Heart left ventricle (tissue), 16 donors: ENCODE measurements at regions not wholly inside any gene's neighbourhood (a gene's known extent, or its start where the extent isn't known, plus 50 kb on each side); places are given as distances from the start of the nearest gene placed in this dataset.

Experiments used
- ATAC-seq, 4 donors: fragments of 200-7000 bp; cut with Tn5 transposase; one replicate each; pipeline ENCODE4 v1.9.1; 2020 to 2022; ENCODE audit warnings: moderate library complexity in 4 of 4, mild to moderate bottlenecking in 3 of 4, moderate number of reproducible peaks in 1 of 4
- DNase-seq, 5 donors: peaks; one replicate each; pipeline ENCODE4 v3.0.0-alpha.2; 2020
- H3K27ac ChIP-seq, 12 donors: fragments of 200-600 bp; sonication (generic) in 4 of 12; one replicate each; pipeline versions ENCODE4 v1.5.0 to v1.8.0; 2016 to 2022; ENCODE audit warnings: mild to moderate bottlenecking in 2 of 12
- H3K27me3 ChIP-seq, 9 donors: fragments of 200-600 bp; sonication (generic) in 2 of 9; one replicate each; pipeline versions ENCODE4 v1.5.1 to v1.8.0; 2016 to 2022; ENCODE audit warnings: mild to moderate bottlenecking in 3 of 9
- H3K36me3 ChIP-seq, 9 donors: fragments of 200-600 bp; sonication (generic) in 2 of 9; one replicate each; pipeline versions ENCODE4 v1.5.0 to v1.8.0; 2018 to 2022; ENCODE audit warnings: mild to moderate bottlenecking in 2 of 9
- H3K4me1 ChIP-seq, 12 donors: fragments of 200-600 bp; sonication (generic) in 4 of 12; one replicate each; pipeline versions ENCODE4 v1.5.0 to v1.8.0; 2016 to 2022; ENCODE audit warnings: mild to moderate bottlenecking in 3 of 12
- H3K4me3 ChIP-seq, 12 donors: fragments of 200-600 bp; sonication (generic) in 4 of 12; one replicate each; pipeline versions ENCODE4 v1.5.0 to v1.8.0; 2017 to 2022; ENCODE audit warnings: mild to moderate bottlenecking in 9 of 12, moderate library complexity in 4 of 12
- H3K9me3 ChIP-seq, 12 donors: fragments of 200-600 bp; sonication (generic) in 4 of 12; one replicate each; pipeline versions ENCODE4 v1.5.0 to v1.8.0; 2016 to 2022; ENCODE audit warnings: mild to moderate bottlenecking in 1 of 12
- POLR2A ChIP-seq, 2 donors: fragments of 450-650 bp; IDR thresholded peaks; one replicate each; pipeline ENCODE4 v1.6.1; 2017; ENCODE audit warnings: antibody characterized with exemption in 2 of 2, mild to moderate bottlenecking in 2 of 2, moderate library complexity in 2 of 2
- WGBS, 4 donors: extraction: QIAGEN DNeasy Blood & Tissue Kit in 2 of 4; methylation state at CpG; one replicate each; pipeline versions ENCODE4 v1.1.5 to v1.1.7; 2013 to 2018; 5-methylcytosine and 5-hydroxymethylcytosine counted together
- intact Hi-C, 10 donors: fragments of 100-400 bp; cut with DNase I; formaldehyde crosslinking; loops; one replicate each; pipeline versions ENCODE4 v1.11.1 to v1.14.2; 2022
- TF ChIP-seq, protein P1 (sequence below), 12 donors: fragments of 200-600 bp; sonication (generic) in 4 of 12; IDR thresholded peaks; one replicate each; pipeline versions ENCODE4 v1.5.0 to v1.8.0; 2018 to 2022; ENCODE audit warnings: antibody characterized with exemption in 12 of 12, mild to moderate bottlenecking in 5 of 12
- donor health status: ischemic (EF 13 %, LVEDD 7.1; RV severe dilation, severe dysfunction).
- donor health status: healthy with polysubstance abuse.
- donor health status: DM: no; HTN: yes; CAD: no.
- donor health status: DM: no; HTN: no; CAD: no.
- donor health status: ischemic (EF 25% LVEDD 6.9; RV normal size, moderate dysfunction).
- donor health status: ischemic (EF 25% LVEDD 5.7; RV mildly dilated, moderate dysfunction).
- donor health status: healthy.
- donor health status: DM: yes; HTN: yes; CAD: no.
- donor health status: ischemic (EF 35%, LVEDD 5.7; RV mildly dilated, moderate dysfunction).
- donor health status: nonischemic (EF 11% LVEDD 7.7; RV severe dilation, severe dysfunction).
- donor health status: DM: yes; HTN: yes; CAD: no.
- donor health status: PGD.
- donor health status: ischemic (EF 29% LVEDD 5.4; RV normal size, mild dysfunction).
- donor health status: nonischemic (EF 23%, LVEDD 6.1; RV moderate dilation, normal function).

DNA sequence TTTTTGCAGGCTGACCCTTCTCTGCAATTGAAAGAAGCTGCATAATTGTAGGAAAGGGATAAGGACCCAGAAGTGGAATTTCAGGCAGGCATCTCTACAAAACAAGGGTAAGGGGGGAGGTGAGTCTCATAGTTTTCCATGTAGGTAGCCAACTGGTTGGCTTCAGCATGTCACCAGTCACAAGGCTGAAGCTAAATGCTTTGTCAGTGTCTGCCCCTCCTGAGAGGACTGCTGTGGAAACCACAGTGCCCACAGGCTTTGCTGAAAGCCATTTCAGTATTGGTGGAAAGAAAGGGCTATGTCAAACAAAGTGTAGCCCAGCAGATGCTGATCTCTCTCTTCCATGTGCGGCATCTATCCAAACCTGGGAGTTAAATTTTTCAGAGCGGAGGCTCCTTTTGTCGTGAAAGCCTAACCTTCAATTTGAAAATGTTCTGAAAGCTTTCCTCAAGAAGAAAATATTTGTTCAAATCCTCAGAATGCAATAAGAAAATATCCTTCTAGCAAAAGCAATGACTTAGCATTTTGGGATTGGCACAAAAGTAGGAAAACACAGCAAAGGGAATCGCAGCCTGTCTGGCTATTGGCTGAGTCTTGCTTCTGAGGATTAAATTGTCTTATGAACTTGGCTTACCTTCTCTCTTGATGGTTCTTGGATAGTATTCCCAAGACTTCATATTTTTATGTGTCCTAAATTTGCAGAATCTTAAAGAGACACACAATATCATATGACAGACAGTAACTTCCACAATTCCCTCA lies 591.7 kb downstream of the PLPP3 start:
- no peak overlapping the region for H3K27ac ChIP-seq
- intact Hi-C loops, result no loop called here

DNA sequence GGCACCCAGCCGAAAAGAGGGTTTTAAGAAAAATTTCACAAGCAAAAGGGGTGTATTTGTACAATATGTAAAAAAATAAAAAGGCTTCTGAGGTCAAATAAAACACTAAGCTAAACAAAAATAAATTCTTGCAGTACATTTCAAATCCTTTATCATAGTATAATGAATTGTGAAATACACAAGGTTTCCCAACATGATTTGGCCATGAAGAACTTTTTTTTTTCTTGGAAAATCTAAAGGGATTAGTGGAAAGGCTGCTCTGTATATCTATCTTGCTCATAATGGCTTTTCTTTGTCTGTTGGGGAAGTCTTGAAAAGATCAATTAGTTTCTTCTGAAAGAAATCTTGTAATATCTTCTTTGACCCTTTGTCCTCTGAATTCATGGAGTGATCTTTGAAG lies 593.4 kb downstream of the PLPP3 start:
- H3K9me3 ChIP-seq, result no peaks in the 10 kb centered on the region
- intact Hi-C loops, result no loop called here
- H3K4me3 ChIP-seq, result no peak overlapping the region
- DNase-seq (no peak), ATAC-seq (no peak)
- TF ChIP-seq, protein P1, sequence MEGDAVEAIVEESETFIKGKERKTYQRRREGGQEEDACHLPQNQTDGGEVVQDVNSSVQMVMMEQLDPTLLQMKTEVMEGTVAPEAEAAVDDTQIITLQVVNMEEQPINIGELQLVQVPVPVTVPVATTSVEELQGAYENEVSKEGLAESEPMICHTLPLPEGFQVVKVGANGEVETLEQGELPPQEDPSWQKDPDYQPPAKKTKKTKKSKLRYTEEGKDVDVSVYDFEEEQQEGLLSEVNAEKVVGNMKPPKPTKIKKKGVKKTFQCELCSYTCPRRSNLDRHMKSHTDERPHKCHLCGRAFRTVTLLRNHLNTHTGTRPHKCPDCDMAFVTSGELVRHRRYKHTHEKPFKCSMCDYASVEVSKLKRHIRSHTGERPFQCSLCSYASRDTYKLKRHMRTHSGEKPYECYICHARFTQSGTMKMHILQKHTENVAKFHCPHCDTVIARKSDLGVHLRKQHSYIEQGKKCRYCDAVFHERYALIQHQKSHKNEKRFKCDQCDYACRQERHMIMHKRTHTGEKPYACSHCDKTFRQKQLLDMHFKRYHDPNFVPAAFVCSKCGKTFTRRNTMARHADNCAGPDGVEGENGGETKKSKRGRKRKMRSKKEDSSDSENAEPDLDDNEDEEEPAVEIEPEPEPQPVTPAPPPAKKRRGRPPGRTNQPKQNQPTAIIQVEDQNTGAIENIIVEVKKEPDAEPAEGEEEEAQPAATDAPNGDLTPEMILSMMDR (IDR thresholded peaks at IDR 0.05), result no peak
- TF ChIP-seq POLR2A (IDR thresholded peaks at IDR 0.05), result no peak
- WGBS, 4 donors, result 91 to 96% (median 93%) methylated on average over 1 of the region's 1 CpG
- H3K36me3 ChIP-seq, result no peaks in the 10 kb centered on the region
- no peak overlapping the region for H3K27ac ChIP-seq
- H3K27me3 ChIP-seq, result no peaks in the 10 kb centered on the region
- H3K4me1 ChIP-seq, result peaks cover 0 to 10% (median 0%) of the 10 kb centered on the region in 12 donors

More for the DNA sequence above, 591.7 kb downstream of the PLPP3 start:
- ATAC-seq (no peak), DNase-seq (no peak)
- Histone ChIP-seq H3K36me3 (no peaks in the 10 kb centered on the region), H3K27me3 (no peaks in the 10 kb centered on the region), H3K4me3 (no peak overlapping the region), H3K9me3 (no peaks in the 10 kb centered on the region), H3K4me1 (peaks cover 0 to 10% (median 0%) of the 10 kb centered on the region in 12 donors)
- 69 to 84% (median 81%) methylated on average over 4 of the region's 4 CpGs for WGBS, 4 donors
- TF ChIP-seq, protein P1 (IDR thresholded peaks at IDR 0.05), result no peak
- TF ChIP-seq POLR2A (IDR thresholded peaks at IDR 0.05), result no peak

DNA sequence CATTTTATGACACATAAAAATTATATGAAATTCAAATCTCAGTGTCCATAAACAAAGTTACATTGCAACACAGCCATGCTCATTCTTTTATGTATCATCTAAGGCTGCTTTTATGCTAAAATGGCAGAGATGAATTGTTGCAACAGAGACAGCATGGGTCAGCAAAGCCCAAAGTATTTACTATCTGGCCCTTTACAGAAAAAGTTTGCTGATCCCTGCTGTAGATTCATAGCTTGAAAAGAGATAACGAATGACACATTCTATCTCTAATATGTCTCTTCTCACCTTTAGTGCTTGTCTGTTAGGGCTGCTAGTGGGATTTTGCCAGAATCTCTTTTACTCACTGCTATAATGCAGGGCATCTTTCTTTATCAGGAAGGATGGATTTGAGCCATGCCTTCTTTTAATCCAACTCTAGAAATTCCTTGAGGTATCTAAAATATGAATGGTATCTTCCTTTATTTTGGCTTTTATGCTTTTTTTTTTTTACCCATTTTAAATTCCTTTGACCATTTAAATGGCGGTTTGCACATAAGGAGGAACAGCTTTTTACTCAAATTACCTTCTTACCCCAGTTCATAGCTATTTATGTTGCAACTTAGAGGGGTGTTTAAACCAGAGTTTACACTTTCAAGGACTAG lies 598.2 kb downstream of the PLPP3 start:
- H3K27me3 ChIP-seq, result no peaks in the 10 kb centered on the region
- ATAC-seq, result no peak
- H3K4me3 ChIP-seq, result no peak overlapping the region
- no peak overlapping the region for H3K27ac ChIP-seq
- no peaks in the 10 kb centered on the region for H3K36me3 ChIP-seq
- DNase-seq, result no peak
- WGBS, 4 donors, result 78 to 95% (median 89%) methylated on average over 2 of the region's 2 CpGs
- H3K4me1 ChIP-seq, result no peaks in the 10 kb centered on the region
- H3K9me3 ChIP-seq, result peaks cover 0 to 19% (median 8%) of the 10 kb centered on the region in 12 donors
- TF ChIP-seq, protein P1 (IDR thresholded peaks at IDR 0.05), result no peak
- no peak for TF ChIP-seq POLR2A (IDR thresholded peaks at IDR 0.05)
- intact Hi-C loops, result no loop called here

DNA sequence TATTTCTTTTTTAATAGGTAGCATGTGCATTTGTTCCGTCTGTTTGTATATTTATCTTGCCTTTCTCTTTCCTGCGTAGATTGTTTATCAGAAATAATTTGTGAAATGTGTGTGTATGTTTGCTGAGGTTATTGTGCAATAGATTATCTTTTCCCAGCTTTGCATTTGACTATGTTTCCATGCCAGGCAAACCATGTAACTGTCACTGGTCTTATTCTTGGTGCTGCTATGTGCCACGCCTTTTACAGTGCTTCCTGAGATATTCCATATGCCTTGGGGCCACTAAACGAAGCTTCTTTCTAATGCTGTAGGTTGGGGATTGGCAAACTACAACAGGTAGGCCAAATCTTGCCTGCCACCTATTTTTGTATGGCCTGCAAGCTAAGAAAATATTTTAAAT lies 598.8 kb downstream of the PLPP3 start:
- no peaks in the 10 kb centered on the region for H3K36me3 ChIP-seq
- no peak for ATAC-seq
- no peak overlapping the region for H3K4me3 ChIP-seq

More for the DNA sequence above, 598.8 kb downstream of the PLPP3 start:
- WGBS, 4 donors, result 70 to 78% (median 71%) methylated on average over 4 of the region's 4 CpGs
- H3K4me1 ChIP-seq, result no peaks in the 10 kb centered on the region
- H3K27me3 ChIP-seq, result no peaks in the 10 kb centered on the region
- TF ChIP-seq, protein P1 (IDR thresholded peaks at IDR 0.05), result no peak
- TF ChIP-seq POLR2A (IDR thresholded peaks at IDR 0.05), result no peak
- H3K9me3 ChIP-seq, result peaks cover 0 to 20% (median 8%) of the 10 kb centered on the region in 12 donors
- no peak for DNase-seq
- intact Hi-C loops, result no loop called here
- H3K27ac ChIP-seq, result no peak overlapping the region
